Left renal pelvis (tissue), 4 donors: ENCODE measurements at regions not wholly inside any gene's neighbourhood (a gene's known extent, or its start where the extent isn't known, plus 50 kb on each side); places are given as distances from the start of the nearest gene placed in this dataset.

Source experiments
- DNase-seq, 4 donors: peaks; one replicate each; pipeline ENCODE4 v3.0.0-alpha.2; 2013; ENCODE audit warnings: low read depth in 4 of 4, low spot score in 3 of 4

DNA sequence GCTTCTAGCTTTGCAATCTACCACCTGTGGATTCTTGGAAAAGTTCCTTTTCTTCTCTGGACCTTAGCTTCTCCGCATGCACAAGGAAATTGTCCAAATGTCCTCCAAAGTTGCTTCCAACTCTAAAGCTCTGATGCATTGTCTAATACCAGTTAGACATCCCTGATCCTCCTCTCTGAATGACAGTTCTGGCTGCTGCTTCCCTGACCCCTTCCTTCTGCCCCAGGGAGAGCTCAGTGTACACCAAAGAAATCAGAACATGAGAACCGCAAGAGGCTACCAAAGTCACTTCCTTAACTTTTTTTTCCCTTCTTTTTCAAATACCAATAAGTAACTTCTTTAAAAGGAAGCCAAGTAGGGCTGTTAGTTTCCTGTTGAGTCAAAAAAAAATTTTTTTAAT lies 79.7 kb upstream of the CES5A start:
- no peak for DNase-seq

DNA sequence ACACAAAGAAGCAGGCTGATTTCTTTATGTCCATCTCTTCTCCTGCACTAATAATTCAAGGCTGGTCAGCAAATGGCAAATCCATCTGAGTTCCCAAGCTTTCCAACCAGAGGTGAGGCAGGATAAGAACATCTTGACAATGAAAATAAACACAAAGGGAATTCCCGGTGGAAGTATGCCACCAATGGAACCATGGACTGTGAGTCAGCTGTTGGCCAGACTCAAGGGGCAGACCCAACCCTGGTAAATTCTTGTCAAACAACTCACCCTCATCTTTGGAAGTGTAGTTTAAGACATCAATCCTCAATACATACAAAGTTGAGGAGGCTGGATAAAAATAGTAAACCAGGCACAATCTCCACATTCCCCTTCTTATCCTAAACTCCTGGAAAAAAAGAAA lies 74.3 kb upstream of the CES5A start:
- no peak for DNase-seq

DNA sequence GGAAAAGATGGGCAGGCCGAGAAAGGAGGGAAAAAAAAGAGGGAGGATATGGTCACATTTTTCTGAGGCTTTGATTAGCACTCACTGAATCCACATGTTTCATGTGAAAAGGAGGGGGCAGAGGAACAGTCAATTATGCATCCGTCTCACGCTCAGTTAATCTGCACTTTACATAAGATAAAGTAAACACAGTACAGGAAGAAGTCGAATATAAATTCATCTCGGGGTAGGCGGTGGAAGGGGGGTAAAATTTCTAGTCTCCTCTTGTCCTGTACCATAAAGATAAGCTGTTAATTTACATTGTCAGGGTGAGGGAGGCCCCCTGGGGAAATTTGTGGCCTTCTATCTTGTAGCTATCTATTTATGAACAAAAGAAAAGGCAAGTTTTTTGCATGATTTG lies 73.1 kb upstream of the CES5A start:
- DNase-seq = no peak

DNA sequence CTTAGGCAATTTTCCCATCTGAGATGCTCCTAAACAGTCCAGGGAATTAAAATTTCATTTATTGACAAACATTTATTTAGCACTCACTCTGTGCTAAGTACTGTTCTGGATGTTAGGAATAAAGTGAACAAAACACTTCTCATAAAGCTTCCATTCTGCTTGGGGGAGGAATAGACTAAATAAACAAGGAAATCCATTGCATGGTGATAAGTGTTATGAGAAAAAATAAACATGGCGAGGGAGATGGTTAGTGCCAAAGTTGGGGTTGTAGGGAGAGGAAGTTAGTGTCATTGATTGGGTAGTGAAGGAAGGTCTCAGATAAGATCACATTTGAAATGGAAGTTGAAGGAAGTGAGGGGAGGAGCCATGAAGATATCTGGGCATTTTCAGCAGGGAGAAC lies 72.2 kb upstream of the CES5A start:
- DNase-seq = no peak

DNA sequence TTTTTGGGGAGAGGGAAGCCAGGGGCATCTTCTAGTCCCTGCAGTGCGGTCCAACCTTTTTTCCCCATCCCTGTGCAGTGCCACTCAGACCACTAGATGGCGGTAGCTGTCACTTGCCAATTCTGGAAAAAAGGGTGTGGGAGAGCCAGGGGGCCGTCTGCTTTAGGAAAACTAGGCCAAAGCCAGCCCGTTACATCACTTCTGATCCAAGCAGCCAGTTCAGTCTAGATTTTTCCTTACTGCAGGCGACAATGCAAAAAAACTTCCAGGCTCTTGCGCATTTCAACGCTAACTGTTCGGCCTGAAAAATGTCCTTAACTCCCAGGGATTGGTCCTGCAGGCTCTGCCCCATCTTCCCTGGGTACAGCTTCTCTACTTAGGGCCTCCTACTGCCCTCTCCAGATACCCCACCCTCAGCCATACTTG lies 69.2 kb upstream of the CES5A start:
- peak; percentile 48 to 76 (median 66) for DNase-seq

DNA sequence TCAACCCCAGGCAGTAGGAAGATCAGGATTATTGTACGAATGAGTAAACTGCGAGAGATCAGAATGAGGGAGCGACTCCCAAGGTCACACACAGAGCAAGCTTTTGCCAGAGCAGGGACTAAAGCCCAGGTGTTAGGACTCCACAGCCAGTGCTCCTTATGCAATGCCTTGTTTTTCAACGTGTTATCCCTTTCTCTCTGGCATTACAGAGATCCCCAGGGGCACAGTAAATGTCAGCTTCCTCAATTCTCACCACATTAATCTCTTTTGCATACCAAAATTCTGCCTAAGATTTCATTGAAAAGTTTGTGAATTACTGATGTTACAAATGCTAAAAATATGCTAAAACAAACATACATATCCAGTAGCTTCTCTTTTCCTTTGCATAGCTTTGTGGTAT lies 68.1 kb upstream of the CES5A start:
- no peak for DNase-seq

DNA sequence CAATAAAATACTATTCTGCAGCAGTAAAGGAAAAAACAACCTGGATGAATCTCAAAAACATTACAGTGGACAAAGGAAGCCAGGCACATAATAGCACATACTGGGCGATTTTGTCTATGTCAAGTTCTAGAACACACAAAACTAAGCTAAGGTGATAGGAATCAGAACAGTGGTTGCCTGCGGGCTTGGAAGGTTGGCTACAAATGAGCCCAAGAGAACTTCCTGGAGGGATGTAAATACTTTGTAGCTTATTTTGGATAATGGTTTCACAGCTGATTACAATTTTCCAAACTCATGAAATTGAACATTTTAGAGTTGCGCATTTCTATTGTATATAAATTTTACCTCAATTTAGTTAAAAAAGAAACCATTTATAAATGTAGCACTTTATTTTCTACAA lies 67.6 kb upstream of the CES5A start:
- DNase-seq = no peak

DNA sequence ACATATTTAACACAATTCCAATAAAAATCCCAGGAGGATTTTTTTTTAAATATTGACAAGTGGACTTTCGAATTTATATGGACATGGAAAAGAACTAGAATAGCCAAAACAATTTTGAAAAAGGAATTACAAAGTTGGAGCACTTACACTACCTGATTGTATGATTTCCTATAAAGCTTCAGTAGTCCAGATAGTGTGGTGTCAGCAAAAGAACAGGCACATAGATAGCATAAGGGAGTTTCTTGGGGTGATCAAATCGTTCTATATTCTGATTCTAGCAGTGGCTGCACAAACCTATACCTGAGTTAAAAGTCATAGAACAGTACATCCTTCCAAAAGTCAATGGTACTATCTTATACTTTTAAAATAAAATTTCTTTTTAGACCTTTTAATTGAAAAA lies 66.4 kb upstream of the CES5A start:
- DNase-seq = no peak

DNA sequence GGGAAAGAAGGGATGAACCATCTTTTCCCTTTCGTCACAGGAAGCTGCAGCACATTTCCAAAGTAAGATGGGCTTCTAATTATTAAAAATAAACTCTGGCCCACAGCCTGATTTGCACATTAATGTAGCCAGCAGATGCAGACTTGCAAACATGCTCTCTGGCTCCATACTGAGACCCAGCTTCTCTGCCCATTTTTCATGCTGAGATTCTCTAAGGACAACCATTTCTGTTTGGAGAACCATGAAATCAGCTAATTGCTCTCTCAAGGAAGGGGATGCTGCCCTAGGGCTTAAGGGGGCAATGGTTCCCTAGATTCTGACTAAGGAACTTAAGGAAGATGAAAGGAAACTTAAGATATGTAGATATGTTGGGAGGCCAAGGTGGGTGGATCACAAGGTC lies 63.0 kb upstream of the CES5A start:
- no peak for DNase-seq

DNA sequence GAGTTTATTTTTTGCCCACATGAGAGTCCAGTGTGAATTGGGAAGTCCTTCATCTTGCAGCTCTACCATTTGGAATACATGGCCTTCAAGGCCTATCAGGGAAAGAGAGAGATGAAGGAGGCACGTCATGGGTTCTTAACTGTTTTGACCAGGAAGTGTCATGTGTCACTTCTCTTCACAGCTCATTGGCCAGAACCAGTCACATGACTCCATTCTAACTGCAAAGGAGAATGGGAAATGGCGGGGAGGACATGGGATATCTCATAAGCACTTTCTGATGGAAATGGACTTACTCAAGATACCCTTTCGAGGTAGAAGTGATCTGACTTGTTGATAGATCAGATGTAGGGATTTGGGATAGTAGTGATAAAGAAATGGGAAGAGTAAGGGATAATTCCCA lies 57.9 kb upstream of the CES5A start:
- DNase-seq = no peak

DNA sequence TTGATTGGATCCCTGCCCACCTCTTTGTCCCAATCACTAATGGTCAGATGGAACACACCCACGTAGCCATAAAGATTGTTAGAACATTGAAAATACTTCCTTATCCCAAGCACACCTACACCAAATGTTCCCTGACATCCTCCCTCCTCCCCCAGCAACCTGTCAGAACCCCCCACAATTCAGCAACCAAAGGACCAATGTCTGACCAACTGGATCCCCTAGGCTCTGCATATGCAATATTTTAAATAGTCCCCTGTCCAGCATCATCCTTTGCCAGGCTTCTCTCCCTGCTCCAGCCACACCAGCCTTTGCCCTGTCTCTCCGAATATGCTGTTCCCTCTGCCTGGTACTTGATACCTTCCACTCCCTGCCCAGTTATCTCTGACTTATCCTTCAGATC lies 54.9 kb upstream of the CES5A start:
- DNase-seq = no peak

DNA sequence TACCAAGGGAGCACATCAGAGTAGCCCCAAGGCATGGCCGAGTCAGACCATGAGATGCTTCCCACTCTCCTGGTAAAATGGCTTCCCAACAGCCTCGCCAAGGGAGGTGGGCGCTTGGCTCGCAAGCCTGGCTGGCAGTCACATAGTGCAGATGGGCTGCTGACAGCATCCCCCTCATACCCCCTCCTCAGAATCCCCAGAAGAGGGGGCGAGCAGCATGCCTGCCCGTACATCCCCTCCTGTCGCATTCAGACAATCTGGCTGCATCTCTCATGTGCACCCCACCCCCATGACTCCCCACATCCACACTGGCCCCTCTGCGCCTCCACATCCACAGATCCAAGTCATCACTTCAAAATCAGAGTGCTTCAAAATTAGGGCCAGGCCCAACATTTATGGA lies 54.0 kb upstream of the CES5A start:
- no peak for DNase-seq

DNA sequence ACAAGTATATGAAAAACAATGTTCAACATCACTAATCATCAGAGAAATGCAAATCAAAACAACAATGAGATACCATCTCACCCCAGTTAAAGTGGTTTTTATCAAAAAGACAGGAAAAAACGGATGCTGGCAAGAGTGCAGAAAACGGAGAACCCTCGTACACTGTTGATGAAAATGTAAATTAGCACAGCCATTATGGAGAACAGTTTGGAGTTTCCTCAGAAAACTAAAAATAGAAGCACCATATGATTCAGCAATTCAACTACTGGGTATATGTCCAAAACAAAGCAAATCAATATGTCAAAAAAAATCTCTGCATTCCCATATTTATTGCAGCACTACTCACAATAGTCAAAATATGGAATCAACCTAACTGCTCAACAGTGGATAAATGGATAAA lies 50.1 kb upstream of the CES5A start:
- no peak for DNase-seq
